GM19452 (cell line): ENCODE measurements at regions not wholly inside any gene's neighbourhood (a gene's known extent, or its start where the extent isn't known, plus 50 kb on each side); places are given as distances from the start of the nearest gene placed in this dataset.
"Not testable (repeated sequence)": the region's sequence is repeated elsewhere in the genome, so short reads cannot be mapped to it uniquely, and the experiment has no call there.

Experiments
- ATAC-seq: cut with Tn5 transposase; IDR thresholded peaks from one replicate; pipeline ENCODE4 v1.9.1; 2021; ENCODE audit not compliant: unreplicated experiment

DNA sequence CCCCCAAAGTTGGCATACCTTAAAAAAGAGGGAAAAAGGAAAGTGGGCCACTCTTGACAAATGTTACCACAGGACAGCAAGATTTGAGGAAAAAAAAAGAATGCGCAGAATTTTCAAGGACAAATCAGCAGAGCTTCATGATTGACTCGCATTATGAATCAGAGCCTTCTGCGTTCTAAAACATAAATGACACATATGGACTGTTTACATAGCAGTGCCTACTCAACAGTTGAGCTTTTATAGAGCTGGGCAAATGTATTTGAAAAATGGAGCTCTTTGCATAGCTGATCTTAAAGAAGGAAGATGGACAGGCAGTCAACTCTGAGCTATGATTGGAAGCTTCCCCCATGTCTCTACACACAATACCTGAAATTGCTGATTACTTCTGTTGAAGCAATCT lies 213.2 kb upstream of the NT5E start:
- no peak for ATAC-seq

DNA sequence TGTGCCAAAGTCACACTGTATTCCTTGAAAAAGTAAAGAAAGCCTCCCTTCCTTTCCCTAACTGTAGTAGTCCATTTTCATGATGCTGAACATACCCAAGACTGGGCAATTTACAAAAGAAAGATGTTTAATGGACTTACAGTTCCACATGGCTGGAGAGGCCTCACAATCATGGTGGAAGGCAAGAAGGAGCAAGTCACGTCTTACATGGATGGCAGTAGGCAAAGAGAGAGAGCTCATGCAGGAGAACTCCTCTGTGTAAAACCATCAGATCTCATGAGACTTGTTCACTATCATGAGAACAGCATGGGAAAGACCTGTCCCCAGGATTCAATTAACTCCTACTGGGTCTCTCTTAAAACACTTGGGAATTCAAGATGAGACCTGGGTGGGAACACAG lies 222.5 kb upstream of the NT5E start:
- not testable (repeated sequence) for ATAC-seq

DNA sequence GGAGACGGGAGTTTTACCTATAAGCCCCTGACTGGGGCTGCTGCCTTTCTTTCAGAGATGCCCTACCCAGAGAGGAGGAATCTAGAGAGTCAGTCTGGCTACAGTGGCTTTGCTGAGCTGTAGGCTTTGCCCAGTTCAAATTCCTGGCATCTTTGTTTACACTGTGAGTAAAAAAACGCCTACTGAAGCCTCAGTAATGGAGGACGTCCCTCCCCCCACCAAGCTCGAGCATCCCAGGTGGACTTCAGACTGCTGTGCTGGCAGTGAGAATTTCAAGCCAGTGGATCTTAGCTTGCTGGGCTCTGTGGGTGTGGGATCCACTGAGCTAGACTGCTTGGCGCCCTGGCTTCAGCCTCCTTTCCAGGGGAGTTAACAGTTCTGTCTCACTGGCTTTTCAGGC lies 237.1 kb upstream of the NT5E start:
- not testable (repeated sequence) for ATAC-seq

DNA sequence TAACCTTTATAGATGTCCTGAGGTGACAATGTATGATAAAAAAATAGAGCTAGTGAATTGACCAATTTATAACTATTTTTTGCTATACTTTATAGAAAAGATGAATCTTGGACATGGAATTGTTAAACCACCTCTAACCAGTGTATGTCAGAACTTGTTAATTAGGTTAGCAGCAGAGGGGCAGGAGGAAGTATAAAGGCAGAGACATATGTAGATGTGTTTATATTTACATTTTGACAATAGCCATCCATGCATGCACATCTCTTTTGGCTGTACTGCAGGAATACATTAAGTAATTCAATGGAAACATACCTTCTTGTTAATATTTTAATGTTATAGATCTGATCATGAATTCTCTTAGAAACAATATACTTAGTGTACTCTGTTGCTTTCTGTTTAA lies 254.6 kb upstream of the NT5E start:
- no peak for ATAC-seq

DNA sequence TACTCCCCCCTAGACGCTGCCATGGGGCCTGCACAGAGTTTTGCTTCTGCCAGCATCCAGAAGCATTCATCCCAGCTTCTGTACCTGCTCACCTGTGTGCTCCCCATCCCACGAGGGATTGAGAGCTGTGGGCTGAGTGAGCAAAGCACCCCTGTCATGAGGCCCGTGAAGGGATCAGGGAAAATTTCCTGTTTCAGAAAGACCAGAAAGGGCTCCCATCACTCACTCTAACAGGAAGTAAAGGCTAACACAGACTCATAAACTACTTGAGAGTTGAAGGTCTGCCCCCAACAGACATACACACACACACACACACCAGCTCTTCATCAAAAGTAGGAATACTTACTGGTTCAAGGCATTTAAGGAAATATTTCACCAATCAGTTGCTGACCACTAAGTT lies 256.5 kb upstream of the NT5E start:
- no peak for ATAC-seq

GRCh38 chr6:85192596-85192995 lies 257.3 kb upstream of the NT5E start:
- no peak for ATAC-seq

GRCh38 chr6:85192186-85192585 lies 257.7 kb upstream of the NT5E start:
- no peak for ATAC-seq

DNA sequence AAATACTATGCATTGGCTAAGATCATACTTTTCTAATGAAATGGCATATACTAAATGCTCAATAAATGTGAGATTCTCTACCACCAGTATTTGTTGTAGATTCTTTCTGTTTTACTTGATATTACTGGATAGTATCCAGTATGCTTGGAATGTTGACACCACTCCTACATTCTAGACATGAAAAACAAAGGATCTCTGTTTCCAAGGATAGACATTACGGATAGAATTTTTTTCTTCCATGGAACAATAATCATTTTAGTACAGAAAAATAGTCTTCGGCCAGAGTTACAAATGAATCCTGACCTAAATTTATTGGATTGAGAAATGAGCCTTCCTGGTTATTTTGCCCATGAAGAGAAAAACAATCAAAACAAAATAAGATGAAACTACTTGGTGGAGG lies 258.2 kb upstream of the NT5E start:
- no peak for ATAC-seq

DNA sequence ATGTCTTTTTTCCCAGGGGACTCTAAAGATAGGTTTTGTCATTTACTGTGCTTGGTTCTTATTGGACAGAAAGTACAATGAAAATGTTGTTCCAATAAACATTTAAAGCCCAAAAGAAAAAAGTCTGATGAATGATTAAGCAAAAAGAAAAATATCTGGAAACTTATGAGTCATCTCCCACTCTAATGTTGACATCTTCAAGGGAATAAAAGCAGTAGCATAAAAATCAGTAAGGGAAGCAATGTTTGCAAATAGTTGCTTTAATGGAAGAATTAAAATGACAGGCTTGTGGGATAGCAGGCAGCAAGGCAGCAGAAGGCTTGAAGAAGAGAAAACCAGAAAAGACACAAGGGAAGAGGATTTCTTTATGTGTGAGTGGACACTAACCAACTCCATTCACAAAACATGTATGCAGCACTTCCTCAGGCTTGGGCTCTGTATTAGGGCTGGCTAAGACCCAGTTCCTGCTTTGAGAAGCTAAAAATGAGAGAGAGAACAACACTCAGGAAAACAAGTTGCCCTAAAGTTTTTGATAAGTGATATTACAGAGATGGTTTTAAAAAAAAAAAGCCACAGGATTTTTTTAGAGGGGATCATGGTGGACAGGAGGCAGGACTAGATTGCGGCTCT lies 263.2 kb upstream of the NT5E start:
- ATAC-seq = no peak

DNA sequence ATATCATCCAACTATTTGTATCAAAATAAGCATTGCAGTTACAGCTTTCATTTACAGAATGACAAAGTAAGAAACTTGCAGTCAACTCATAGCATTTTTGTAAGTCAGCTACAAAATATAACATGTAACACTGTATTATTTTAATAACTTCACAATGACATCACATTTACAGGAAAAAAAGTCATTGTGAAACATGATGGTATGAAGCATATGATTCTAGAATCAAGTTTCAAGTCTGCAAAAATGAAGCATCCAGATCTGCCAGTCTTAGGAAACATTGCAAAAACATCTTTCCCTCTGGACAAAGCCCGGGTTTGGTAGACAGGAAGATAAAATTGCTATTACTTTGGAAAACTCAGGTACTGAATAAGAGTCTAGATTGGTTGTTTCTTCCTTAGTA lies 263.9 kb upstream of the NT5E start:
- no peak for ATAC-seq

GRCh38 chr6:85183841-85184240 lies 266.0 kb upstream of the NT5E start:
- ATAC-seq = no peak

DNA sequence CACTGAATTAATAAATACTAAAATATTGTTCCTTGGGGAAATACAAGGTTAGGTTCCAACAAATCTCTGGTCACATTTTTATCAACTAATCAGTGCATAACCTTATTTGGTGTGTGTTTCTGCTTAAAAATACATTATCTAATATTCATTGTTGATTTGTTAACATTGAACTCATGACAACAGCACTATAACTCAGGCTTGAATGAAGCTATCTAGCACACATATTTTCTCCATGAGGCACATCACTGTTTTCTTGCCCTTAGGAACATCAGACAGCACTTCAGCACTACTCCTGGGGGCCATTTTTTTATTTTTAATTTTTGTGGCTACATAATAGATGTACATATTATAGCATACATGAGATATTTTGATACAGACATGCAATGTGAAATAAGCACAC lies 277.2 kb upstream of the NT5E start:
- ATAC-seq = no peak

DNA sequence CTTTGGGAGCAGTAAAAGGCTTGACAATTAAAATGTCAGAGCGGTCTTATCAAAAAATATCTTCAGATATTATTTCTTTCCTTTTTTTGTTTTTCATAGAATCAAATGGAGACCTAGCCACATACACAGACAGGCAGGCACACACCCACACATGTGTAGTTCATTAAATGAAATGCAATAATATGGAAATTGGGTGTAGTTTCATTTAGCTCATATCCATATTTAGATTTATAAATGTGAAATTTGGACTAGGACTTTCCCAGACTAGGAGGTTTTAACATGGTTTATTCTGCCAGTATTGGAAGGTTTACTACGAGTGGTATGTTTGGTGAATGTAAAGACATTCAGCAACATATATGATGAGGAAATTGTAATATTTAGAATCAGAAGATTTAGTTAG lies 277.7 kb upstream of the NT5E start:
- ATAC-seq = no peak

GRCh38 chr6:85169189-85169588 lies 280.7 kb upstream of the NT5E start:
- ATAC-seq = no peak

- ATAC-seq = no peak
These were observed 281.7 kb upstream of the NT5E start for GRCh38 chr6:85168146-85168545.

DNA sequence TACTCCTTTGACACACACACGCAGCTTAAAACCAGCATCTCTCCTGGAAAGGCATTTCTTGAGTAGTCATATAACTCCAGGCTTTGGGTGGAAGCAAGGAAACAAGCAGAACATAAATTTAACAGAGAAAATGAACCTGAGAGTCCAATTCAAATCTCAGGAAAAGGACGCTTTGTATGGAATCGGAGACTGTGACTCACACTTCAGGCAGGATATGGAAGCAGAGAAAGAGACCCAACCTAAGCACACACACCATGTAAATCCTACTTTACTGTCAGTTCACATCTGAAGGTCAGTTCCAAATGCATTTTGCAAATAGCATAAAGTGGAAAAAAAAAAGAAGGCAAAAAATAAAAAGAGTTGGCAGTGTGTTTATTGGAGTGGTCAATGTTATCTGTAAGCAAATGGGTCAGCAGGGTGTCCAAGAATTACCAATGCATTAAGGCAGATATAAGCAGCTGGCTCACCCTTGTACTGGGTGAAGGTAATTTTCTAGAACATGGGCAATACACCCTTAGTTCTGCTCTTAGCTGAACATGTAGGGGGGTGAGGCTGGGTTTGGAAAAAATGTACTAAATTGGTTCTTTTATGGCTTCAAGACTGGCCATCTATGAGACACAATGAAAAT lies 283.7 kb upstream of the NT5E start:
- ATAC-seq = no peak

GRCh38 chr6:85163156-85164080 lies 286.5 kb upstream of the NT5E start:
- no peak for ATAC-seq

GRCh38 chr6:85157311-85157710 lies 292.6 kb upstream of the NT5E start:
- ATAC-seq = no peak

- no peak for ATAC-seq
These were observed 306.2 kb upstream of the NT5E start for GRCh38 chr6:85143676-85144075.

GRCh38 chr6:85137865-85138264 lies 312.0 kb upstream of the NT5E start:
- ATAC-seq = no peak

DNA sequence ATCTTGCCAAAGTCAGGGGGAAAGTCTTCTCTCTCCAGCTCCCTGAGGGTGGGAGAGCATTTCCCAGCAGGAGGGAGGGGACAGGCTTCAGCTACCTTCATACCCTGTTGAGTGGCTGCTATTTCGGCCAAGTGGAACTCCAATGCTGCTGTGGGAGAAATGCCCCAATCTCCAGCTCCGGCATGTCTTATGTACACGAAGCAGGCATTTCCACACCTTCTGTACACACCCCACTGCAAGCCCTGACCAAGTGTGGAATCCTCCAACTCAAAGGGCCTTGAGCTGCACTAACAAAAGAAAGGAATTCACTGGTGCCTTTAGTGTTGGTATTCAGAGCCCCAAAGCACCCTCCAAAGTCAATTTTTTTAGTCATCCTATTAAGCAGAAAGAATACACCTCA lies 313.6 kb upstream of the NT5E start:
- no peak for ATAC-seq
